SU-DHL-6 (cell line): ENCODE measurements at regions not wholly inside any gene's neighbourhood (a gene's known extent, or its start where the extent isn't known, plus 50 kb on each side); places are given as distances from the start of the nearest gene placed in this dataset.

Experiments
- H2AFZ ChIP-seq: fragments of 200-600 bp; sonication (generic); 2 replicates; pipeline ENCODE4 v1.6.1; 2014; ENCODE audit warnings: low read depth, mild to moderate bottlenecking, moderate library complexity, mixed read lengths, antibody characterized with exemption, low read length; ENCODE audit not compliant: severe bottlenecking
- H3F3A ChIP-seq: fragments of 200-600 bp; shearing (Covaris generic); 2 replicates; pipeline ENCODE4 v1.6.0; 2016; ENCODE audit warnings: antibody characterized with exemption, mild to moderate bottlenecking; ENCODE audit not compliant: insufficient read depth
- H3K27ac ChIP-seq: fragments of 200-600 bp; sonication (generic); 2 replicates; pipeline ENCODE4 v1.5.1; 2016; ENCODE audit warnings: low read depth, mild to moderate bottlenecking, low read length, moderate library complexity, mixed read lengths
- H3K27me3 ChIP-seq: fragments of 200-600 bp; sonication (generic), shearing (Covaris generic); 2 replicates; pipeline ENCODE4 v1.6.0; 2014; ENCODE audit warnings: mild to moderate bottlenecking, low read length
- H3K36me3 ChIP-seq: fragments of 200-600 bp; sonication (generic); 2 replicates; pipeline ENCODE4 v1.6.1; 2014; ENCODE audit warnings: mild to moderate bottlenecking, low read length, mixed read lengths
- H3K4me2 ChIP-seq: fragments of 300-600, 200-600 bp; shearing (Covaris generic), sonication (generic); 2 replicates; pipeline ENCODE4 v1.6.0; 2014; ENCODE audit warnings: low read length, low read depth, mild to moderate bottlenecking; ENCODE audit not compliant: poor library complexity, severe bottlenecking
- H3K4me3 ChIP-seq: fragments of 200-600 bp; sonication (generic); 2 replicates; pipeline ENCODE4 v1.5.1; 2014; ENCODE audit warnings: antibody characterized with exemption, low read length, mild to moderate bottlenecking, mixed read lengths; ENCODE audit not compliant: insufficient read depth, poor library complexity, severe bottlenecking
- H3K79me2 ChIP-seq: fragments of 200-600 bp; sonication (generic); 2 replicates; pipeline ENCODE4 v1.6.1; 2014; ENCODE audit warnings: mild to moderate bottlenecking, low read length, moderate library complexity; ENCODE audit not compliant: insufficient read depth
- H3K9ac ChIP-seq: fragments of 200-600 bp; sonication (generic); 2 replicates; pipeline ENCODE4 v1.7.0; 2014; ENCODE audit warnings: mild to moderate bottlenecking, low read length
- H3K9me2 ChIP-seq: fragments of 200-600 bp; sonication (generic); replicated peaks from 2 replicates; pipeline ENCODE4 v1.6.1; 2014; ENCODE audit warnings: low read length; ENCODE audit not compliant: insufficient read depth
- H3K9me3 ChIP-seq: fragments of 200-600 bp; sonication (generic); 2 replicates; pipeline ENCODE4 v1.6.1; 2014; ENCODE audit warnings: low read length, mixed read lengths; ENCODE audit not compliant: insufficient read depth
- H4K20me1 ChIP-seq: fragments of 200-600 bp; sonication (generic); 2 replicates; pipeline ENCODE4 v1.6.1; 2014; ENCODE audit warnings: low read depth, mild to moderate bottlenecking, antibody characterized with exemption, low read length, moderate library complexity, mixed read lengths
- EZH2phosphoT487 ChIP-seq: fragments of 200-600 bp; sonication (generic), shearing (Covaris generic); conservative IDR thresholded peaks from 2 replicates; pipeline ENCODE4 v1.6.1; 2018; ENCODE audit warnings: mild to moderate bottlenecking, antibody characterized with exemption, low read length, moderate library complexity, mixed read lengths
- TF ChIP-seq, protein P1 (sequence below): fragments of 200-600 bp; sonication (generic); IDR thresholded peaks from one replicate; pipeline ENCODE4 v1.5.1; 2017; ENCODE audit warnings: antibody characterized with exemption, mild to moderate bottlenecking, low read length, moderate library complexity; ENCODE audit not compliant: insufficient read depth, poor library complexity, severe bottlenecking

DNA sequence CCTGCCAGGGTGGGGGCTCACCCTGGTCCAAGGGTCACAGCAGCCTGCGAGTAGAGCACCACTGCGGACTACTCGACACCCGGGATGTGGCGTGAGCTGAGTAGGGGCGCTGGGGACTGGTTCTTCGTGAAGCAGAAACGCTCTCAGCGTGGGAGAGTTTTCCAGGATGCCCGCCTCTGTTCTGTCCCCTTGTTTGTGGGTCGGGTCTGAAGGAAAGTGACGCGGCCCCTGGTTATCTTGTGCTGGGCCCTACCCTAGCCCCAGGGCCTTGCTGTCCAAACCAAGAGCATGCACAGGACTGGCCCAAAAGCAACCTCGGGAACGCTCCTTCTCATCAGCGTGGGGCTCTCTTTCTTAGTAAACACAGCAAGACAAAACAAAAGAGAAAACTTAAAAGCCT, 303.3 kb downstream of the IRF8 start:
- Histone ChIP-seq H3K9me3 (no peaks in the 10 kb centered on the region), H3K79me2 (no peaks in the 10 kb centered on the region), H3K27ac (no peak overlapping the region), H2AFZ (no peak overlapping the region), H3K4me2 (no peak overlapping the region), H4K20me1 (no peaks in the 10 kb centered on the region), H3F3A (no peaks in the 10 kb centered on the region), H3K27me3 (no peaks in the 10 kb centered on the region), H3K36me3 (no peaks in the 10 kb centered on the region), H3K9ac (no peak overlapping the region), H3K4me3 (no peak overlapping the region), H3K9me2 (no peaks in the 10 kb centered on the region)
- no peak for TF ChIP-seq EZH2phosphoT487
- TF ChIP-seq, protein P1, sequence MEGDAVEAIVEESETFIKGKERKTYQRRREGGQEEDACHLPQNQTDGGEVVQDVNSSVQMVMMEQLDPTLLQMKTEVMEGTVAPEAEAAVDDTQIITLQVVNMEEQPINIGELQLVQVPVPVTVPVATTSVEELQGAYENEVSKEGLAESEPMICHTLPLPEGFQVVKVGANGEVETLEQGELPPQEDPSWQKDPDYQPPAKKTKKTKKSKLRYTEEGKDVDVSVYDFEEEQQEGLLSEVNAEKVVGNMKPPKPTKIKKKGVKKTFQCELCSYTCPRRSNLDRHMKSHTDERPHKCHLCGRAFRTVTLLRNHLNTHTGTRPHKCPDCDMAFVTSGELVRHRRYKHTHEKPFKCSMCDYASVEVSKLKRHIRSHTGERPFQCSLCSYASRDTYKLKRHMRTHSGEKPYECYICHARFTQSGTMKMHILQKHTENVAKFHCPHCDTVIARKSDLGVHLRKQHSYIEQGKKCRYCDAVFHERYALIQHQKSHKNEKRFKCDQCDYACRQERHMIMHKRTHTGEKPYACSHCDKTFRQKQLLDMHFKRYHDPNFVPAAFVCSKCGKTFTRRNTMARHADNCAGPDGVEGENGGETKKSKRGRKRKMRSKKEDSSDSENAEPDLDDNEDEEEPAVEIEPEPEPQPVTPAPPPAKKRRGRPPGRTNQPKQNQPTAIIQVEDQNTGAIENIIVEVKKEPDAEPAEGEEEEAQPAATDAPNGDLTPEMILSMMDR: no peak

DNA sequence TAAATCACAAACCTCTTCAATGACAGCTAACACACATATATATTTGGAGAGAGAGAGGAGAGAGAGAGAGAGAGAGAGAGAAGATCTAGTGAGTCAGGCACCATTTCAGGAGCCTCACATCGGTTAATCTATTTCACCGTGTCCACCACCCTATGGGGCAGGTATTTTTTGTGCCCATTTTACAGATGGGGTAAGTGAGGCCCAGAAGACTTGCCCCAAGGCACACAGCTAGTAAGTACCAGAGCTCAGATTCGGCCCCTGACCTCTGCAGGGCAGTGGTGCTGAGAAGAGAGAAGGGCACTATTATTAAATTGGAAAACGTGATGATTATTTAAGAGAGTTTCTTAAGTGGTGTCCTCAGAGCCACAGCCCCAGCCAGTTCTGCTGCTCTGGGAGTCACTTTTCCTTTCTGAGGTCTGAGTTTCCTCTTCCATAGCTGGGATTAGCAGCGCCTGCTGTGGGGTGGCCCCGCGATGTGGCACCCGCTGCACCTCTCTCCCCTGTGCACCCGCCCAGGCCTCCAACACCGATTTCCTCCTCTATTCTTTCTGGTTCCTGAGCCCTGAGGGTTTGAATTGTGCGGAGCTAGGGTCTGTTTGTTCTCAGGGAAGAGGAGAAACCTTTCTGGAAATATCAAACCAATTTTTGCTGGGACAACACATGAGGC, 303.9 kb downstream of the IRF8 start:
- Histone ChIP-seq H3K4me3 (no peak overlapping the region), H3F3A (no peaks in the 10 kb centered on the region), H4K20me1 (no peaks in the 10 kb centered on the region), H3K27me3 (no peaks in the 10 kb centered on the region), H3K4me2 (no peak overlapping the region), H3K9me3 (no peaks in the 10 kb centered on the region), H3K36me3 (no peaks in the 10 kb centered on the region), H3K9me2 (no peaks in the 10 kb centered on the region), H3K9ac (no peak overlapping the region), H3K79me2 (no peaks in the 10 kb centered on the region), H3K27ac (no peak overlapping the region), H2AFZ (no peak overlapping the region)
- TF ChIP-seq EZH2phosphoT487: no peak
- TF ChIP-seq, protein P1: no peak

DNA sequence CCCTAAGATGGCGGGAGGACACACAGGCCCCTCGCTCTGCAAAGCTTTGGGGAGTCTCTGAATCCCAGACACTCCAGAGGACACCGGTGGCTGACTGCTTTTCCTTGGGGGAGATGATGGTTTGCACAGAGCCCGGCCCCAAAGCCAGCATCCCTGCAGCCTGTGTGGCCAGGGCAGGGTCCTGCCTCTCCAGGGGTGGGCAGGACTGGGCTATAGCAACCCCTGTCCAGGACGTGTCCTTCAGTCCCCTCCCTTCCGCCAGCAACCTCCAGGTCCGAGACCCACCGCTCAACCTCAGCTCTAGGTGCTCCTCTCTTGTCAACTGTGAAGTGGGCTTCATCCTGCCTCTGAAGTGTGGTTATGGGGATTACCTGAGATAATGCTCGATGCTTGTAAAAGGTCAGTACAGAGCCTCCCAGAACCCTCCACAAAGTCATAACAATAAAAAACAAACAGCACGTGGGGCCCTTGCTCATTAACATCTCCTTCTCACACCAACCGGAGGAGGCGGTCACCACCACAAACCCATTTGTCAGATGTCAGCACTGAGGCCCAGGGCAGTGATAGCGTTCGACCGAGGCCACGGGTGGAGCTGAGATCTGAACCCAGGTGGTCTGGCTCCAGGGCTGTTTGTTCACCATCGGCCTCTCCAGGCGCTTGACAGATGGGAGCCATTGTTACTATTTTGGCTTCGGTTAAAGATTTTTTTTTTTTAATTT, 304.8 kb downstream of the IRF8 start:
- no peaks in the 10 kb centered on the region for H3F3A ChIP-seq
- no peak overlapping the region for H3K27ac ChIP-seq
- no peak for TF ChIP-seq EZH2phosphoT487
- TF ChIP-seq, protein P1: no peak
- no peak overlapping the region for H2AFZ ChIP-seq
- H3K36me3 ChIP-seq: no peaks in the 10 kb centered on the region
- no peak overlapping the region for H3K4me3 ChIP-seq
- no peak overlapping the region for H3K4me2 ChIP-seq
- H3K9ac ChIP-seq: no peak overlapping the region
- H3K27me3 ChIP-seq: no peaks in the 10 kb centered on the region
- H3K79me2 ChIP-seq: no peaks in the 10 kb centered on the region
- no peaks in the 10 kb centered on the region for H3K9me2 ChIP-seq
- no peaks in the 10 kb centered on the region for H3K9me3 ChIP-seq
- H4K20me1 ChIP-seq: no peaks in the 10 kb centered on the region
